Sciatic nerve (tissue), 2 donors: ENCODE measurements at regions not wholly inside any gene's neighbourhood (a gene's known extent, or its start where the extent isn't known, plus 50 kb on each side); places are given as distances from the start of the nearest gene placed in this dataset.
"Not testable (repeated sequence)": the region's sequence is repeated elsewhere in the genome, so short reads cannot be mapped to it uniquely, and the experiment has no call there.

Experiments
- ATAC-seq: fragments of 200-7000 bp; cut with Tn5 transposase; one replicate; pipeline ENCODE4 v1.9.1; 2020; ENCODE audit warnings: mild to moderate bottlenecking, moderate library complexity
- DNase-seq: peaks from one replicate; pipeline ENCODE4 v3.0.0-alpha.2; 2020; ENCODE audit warnings: low spot score
- intact Hi-C: fragments of 100-400 bp; cut with DNase I; formaldehyde crosslinking; loops from one replicate; pipeline ENCODE4 v1.14.2; 2022
- donor health status: DM: no; HTN: no; CAD: no.
- donor health status: DM: no; HTN: no; CAD: no.

- intact Hi-C loops, ATAC-seq, DNase-seq: not testable (repeated sequence)
Observed at GRCh38 chr6:142016666-142017065, 116.1 kb upstream of the GJE1 start.

GRCh38 chr6:142015463-142015862, 117.3 kb upstream of the GJE1 start:
- intact Hi-C loops, DNase-seq: not testable (repeated sequence)

GRCh38 chr6:142015011-142015410, 117.7 kb upstream of the GJE1 start:
- DNase-seq (no peak), ATAC-seq (no peak)
- intact Hi-C loops = no loop called here

More at GRCh38 chr6:142015463-142015862, 117.3 kb upstream of the GJE1 start:
- ATAC-seq = not testable (repeated sequence)

GRCh38 chr6:142014515-142014914, 118.2 kb upstream of the GJE1 start:
- DNase-seq (no peak), ATAC-seq (no peak)
- intact Hi-C loops = no loop called here

- intact Hi-C loops = no loop called here
- DNase-seq = no peak
Observed at GRCh38 chr6:142013875-142014495, 118.7 kb upstream of the GJE1 start.

GRCh38 chr6:142013287-142013686, 119.4 kb upstream of the GJE1 start:
- intact Hi-C loops = no loop called here
- no peak for ATAC-seq
- no peak for DNase-seq

More at GRCh38 chr6:142013875-142014495, 118.7 kb upstream of the GJE1 start:
- ATAC-seq = no peak

GRCh38 chr6:142011775-142012174, 121.0 kb upstream of the GJE1 start:
- intact Hi-C loops = no loop called here
- DNase-seq (no peak), ATAC-seq (no peak)

GRCh38 chr6:142011156-142011555, 121.6 kb upstream of the GJE1 start:
- no peak for ATAC-seq
- DNase-seq = no peak
- intact Hi-C loops = no loop called here

GRCh38 chr6:142009647-142010046, 123.1 kb upstream of the GJE1 start:
- no peak for DNase-seq
- ATAC-seq = no peak
- intact Hi-C loops = no loop called here

- DNase-seq = no peak
- ATAC-seq = no peak
- intact Hi-C loops = no loop called here
Observed at GRCh38 chr6:142008781-142009180, 123.9 kb upstream of the GJE1 start.

GRCh38 chr6:142008016-142008735, 124.5 kb upstream of the GJE1 start:
- DNase-seq (no peak), ATAC-seq (no peak)
- intact Hi-C loops = no loop called here

- ATAC-seq (no peak), DNase-seq (no peak)
- intact Hi-C loops = no loop called here
Observed at GRCh38 chr6:142005021-142005420, 127.7 kb upstream of the GJE1 start.

- no peak for DNase-seq
- intact Hi-C loops = no loop called here
- no peak for ATAC-seq
Observed at GRCh38 chr6:142002825-142003405, 129.8 kb upstream of the GJE1 start.

- intact Hi-C loops = no loop called here
- DNase-seq (no peak), ATAC-seq (no peak)
Observed at GRCh38 chr6:141996823-141997222, 135.9 kb upstream of the GJE1 start.

GRCh38 chr6:141992109-141992508, 140.6 kb upstream of the GJE1 start:
- ATAC-seq (no peak), DNase-seq (no peak)
- intact Hi-C loops = no loop called here

- DNase-seq = no peak
Observed at GRCh38 chr6:141990840-141991239, 141.9 kb upstream of the GJE1 start.

GRCh38 chr6:141989706-141989959, 143.1 kb upstream of the GJE1 start:
- ATAC-seq = no peak
- intact Hi-C loops = no loop called here

More at GRCh38 chr6:141990840-141991239, 141.9 kb upstream of the GJE1 start:
- ATAC-seq = no peak
- intact Hi-C loops = no loop called here

GRCh38 chr6:141988954-141989705, 143.6 kb upstream of the GJE1 start:
- intact Hi-C loops = no loop called here
- no peak for ATAC-seq

More at GRCh38 chr6:141989706-141989959, 143.1 kb upstream of the GJE1 start:
- no peak for DNase-seq

GRCh38 chr6:141988327-141988726, 144.4 kb upstream of the GJE1 start:
- no peak for DNase-seq
- no peak for ATAC-seq
- intact Hi-C loops = no loop called here

More at GRCh38 chr6:141988954-141989705, 143.6 kb upstream of the GJE1 start:
- no peak for DNase-seq

- DNase-seq (no peak), ATAC-seq (no peak)
- intact Hi-C loops = no loop called here
Observed at GRCh38 chr6:141986457-141986856, 146.3 kb upstream of the GJE1 start.
